Epithelial cell of proximal tubule (primary cell): ENCODE measurements at regions not wholly inside any gene's neighbourhood (a gene's known extent, or its start where the extent isn't known, plus 50 kb on each side); places are given as distances from the start of the nearest gene placed in this dataset.
"Not testable (repeated sequence)": the region's sequence is repeated elsewhere in the genome, so short reads cannot be mapped to it uniquely, and the experiment has no call there.

Experiments
- DNase-seq: peaks from one replicate; pipeline ENCODE4 v3.0.0-alpha.2; 2011; ENCODE audit warnings: low read depth
- H3K4me3 ChIP-seq: 2 replicates; pipeline ENCODE4 v1.5.1; 2011; ENCODE audit warnings: low read depth, mild to moderate bottlenecking, low read length
- TF ChIP-seq, protein P1 (sequence below): conservative IDR thresholded peaks from 2 replicates; pipeline ENCODE4 v1.5.1; 2012; ENCODE audit warnings: low read depth, mild to moderate bottlenecking, low read length

DNA sequence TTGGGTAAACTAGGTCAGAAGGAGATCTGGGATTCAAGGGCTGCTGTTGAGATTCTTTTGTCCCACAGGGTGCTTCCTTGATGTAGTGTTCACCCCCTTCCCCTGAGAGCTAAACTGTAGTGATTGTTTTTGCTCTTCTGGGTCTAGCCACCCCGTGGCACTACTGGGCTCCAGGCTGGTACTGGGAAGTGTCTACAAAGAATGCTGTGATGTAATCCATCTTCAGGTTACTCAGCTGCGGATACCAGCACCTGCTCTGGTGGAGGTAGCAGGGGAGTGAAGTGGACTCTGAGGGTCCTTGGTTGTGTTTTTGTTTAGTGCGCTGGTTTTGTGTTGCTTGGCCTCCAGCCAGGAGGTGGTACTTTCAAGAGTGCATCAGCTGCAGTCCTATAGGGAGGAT lies 365.5 kb downstream of the ZNF674 start:
- H3K4me3 ChIP-seq = no peak overlapping the region
- no peak for DNase-seq
- TF ChIP-seq, protein P1, sequence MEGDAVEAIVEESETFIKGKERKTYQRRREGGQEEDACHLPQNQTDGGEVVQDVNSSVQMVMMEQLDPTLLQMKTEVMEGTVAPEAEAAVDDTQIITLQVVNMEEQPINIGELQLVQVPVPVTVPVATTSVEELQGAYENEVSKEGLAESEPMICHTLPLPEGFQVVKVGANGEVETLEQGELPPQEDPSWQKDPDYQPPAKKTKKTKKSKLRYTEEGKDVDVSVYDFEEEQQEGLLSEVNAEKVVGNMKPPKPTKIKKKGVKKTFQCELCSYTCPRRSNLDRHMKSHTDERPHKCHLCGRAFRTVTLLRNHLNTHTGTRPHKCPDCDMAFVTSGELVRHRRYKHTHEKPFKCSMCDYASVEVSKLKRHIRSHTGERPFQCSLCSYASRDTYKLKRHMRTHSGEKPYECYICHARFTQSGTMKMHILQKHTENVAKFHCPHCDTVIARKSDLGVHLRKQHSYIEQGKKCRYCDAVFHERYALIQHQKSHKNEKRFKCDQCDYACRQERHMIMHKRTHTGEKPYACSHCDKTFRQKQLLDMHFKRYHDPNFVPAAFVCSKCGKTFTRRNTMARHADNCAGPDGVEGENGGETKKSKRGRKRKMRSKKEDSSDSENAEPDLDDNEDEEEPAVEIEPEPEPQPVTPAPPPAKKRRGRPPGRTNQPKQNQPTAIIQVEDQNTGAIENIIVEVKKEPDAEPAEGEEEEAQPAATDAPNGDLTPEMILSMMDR = no peak

DNA sequence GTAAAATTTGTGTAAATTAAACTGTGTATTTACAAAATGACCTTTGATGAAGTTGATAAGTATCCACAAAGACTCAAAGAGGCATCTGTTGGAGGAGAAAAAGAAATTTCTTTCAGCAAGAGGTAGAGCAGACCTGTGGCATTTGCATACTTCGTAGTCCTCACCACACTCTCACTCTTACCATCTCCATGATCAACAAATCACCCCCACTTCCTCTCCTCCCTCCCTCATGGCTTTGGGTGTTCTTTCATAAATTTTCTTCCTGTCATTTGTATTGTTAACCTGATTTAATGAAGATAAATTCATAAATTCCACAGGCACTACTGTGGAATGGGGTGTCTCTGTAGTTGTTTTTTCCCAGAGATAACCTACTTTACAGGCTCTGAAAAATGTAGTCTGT lies 366.5 kb downstream of the ZNF674 start:
- TF ChIP-seq, protein P1 = no peak
- H3K4me3 ChIP-seq = no peak overlapping the region
- DNase-seq = no peak

DNA sequence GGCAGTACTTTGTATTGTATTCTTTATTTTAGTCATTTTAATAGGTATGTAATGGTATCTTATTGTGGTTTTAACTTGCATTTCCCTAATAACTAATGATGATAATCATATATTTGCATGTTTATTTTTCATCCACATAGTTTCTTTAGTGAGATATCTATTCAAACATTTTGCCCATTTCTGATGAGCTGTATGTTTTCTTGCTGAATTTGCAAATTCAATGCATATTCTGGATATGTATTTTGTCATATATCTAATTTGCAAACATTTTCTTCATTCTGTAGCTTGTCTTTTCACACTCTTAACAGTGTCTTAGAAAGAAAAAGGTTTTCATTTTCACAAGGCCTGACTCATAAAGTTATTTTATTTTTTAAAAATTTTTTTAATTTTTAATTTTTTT lies 372.1 kb downstream of the ZNF674 start:
- no peak for DNase-seq
- H3K4me3 ChIP-seq = no peak overlapping the region
- TF ChIP-seq, protein P1 = no peak

DNA sequence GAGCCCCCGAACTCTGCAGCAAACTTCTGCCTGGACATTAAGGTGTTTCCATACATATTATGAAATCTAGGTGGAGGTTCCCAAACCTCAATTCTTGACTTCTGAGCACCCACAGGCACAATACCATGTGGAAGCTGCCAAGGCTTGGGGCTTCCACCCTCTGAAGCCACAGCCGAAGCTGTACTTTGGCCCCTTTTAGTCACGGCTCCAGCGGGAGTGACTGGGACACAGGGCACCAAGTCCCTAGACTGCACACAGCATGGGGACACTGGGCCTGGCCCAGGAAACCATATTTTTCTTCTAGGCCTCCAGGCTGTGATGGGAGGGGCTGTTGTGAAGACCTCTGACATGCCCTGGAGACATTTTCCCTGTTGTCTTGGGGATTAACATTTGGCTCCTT lies 373.8 kb downstream of the ZNF674 start:
- not testable (repeated sequence) for H3K4me3 ChIP-seq

DNA sequence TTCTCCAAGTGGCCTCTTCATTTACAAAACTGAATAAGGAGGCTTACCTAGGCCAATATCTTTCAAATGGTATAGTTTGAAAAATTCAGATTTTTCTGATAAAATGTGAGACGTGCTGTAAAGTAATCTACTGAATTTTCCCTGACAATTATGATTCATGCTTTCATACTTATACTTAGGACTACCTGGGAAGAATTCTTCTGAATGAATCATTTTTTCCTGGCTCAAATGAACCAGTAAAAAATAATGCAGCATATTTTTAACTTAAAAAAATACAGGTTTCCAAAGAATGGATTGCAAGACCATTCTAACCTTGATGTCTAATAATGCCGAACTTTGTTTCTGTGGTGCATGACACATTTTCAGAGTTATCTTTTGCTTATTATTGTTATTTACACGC lies 375.4 kb downstream of the ZNF674 start:
- H3K4me3 ChIP-seq = no peak overlapping the region
- no peak for DNase-seq
- TF ChIP-seq, protein P1 = no peak

More for the DNA sequence above, 373.8 kb downstream of the ZNF674 start:
- not testable (repeated sequence) for DNase-seq

DNA sequence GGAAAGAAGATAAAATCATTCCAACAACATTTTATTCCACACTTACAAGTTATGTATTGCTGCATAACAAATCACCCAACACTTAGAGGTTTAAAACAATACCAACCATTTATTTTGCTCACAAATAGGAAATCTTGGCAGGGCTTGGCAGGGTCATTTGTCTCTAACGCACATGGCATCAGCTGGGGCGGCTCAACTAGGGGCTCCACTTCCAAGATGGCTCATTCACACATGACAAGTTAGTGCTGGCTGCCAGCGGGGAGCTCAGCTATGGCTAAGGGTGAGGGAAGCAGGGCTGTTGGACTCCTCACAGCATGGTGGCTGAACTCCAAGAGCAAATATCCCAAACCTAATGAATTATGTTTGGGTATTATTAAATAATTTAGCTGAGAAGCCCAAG lies 377.0 kb downstream of the ZNF674 start:
- H3K4me3 ChIP-seq = no peak overlapping the region
- TF ChIP-seq, protein P1 = no peak
- DNase-seq = no peak

DNA sequence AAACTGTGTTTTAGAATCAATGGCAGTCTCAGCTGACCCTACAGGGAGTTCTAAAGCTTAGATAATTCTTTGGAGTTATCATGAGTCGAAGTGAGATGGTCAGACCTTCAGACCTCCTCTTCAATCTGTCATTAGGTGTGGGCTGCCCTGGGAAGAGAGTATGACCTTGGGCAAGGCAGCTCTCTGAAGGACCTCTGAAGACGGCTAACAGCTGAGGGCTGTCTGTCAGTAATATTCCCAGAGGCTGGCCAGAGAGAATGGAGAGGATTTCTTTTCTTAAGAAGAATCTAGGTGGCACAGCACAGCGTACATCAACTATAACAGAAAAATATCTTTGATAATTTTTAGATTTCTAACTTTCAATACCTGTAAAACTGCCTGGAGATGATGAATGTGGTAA lies 379.4 kb downstream of the ZNF674 start:
- TF ChIP-seq, protein P1 = no peak
- DNase-seq = no peak

DNA sequence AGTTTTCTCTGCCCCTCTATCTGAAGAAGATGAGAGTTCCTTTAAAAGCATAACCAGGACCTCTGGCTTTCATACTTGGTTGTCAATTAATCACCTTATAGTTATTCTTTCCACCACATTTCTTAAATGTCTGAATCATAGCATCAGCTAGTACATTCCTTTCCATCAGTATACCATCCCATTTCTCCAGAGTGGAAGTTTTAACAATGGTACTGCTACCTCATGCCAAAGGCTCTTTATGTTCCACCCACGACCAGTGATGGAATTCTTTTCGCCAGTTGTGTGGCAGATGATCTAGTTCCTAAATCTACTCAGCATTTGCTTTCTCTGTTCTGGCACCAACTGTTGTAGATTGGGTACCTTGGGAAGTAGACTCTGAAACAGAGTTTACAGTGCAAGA lies 379.8 kb downstream of the ZNF674 start:
- DNase-seq = peak; percentile 68
- TF ChIP-seq, protein P1 = no peak
- H3K4me3 ChIP-seq = no peak overlapping the region

More for the DNA sequence above, 379.4 kb downstream of the ZNF674 start:
- no peak overlapping the region for H3K4me3 ChIP-seq
